ENCODE measurements at regions not wholly inside any gene's neighbourhood (a gene's known extent, or its start where the extent isn't known, plus 50 kb on each side); places are given as distances from the start of the nearest gene placed in this dataset.

DNA sequence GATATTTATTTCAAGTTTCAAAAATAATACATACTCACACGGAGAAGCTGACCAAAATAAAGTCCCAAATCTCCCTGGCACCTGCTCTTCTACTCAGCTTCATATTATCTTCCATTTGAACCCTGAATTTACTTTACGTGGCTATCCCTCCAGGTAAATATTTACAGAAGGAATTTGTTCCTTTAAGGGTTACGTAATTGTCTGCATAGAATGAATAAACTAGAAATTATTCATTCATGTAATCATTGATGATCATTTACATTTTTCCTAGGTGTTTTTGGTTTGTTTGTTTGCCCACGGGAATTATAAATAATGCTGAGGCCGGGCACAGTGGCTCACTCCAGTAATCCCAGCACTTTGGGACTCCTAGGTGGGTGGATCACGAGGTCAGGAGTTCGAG, 251.2 kb downstream of the PLK2 start:
- Histone ChIP-seq H3K36me3 (ENCODE audit: insufficient read depth, low read length) (no peaks in the 10 kb centered on the region), H3K27ac (no peak overlapping the region), H3K4me3 (no peak overlapping the region), H3K9ac (ENCODE audit: insufficient read length) (no peak overlapping the region), H3K9me3 (ENCODE audit: low read depth, low read length) (no peaks in the 10 kb centered on the region)
- TF ChIP-seq POLR2AphosphoS5 (IDR thresholded peaks at IDR 0.05; ENCODE audit: borderline replicate concordance, low read depth, low read length): no peak
- TF ChIP-seq EZH2 (IDR thresholded peaks at IDR 0.05): no peak
- no peak for TF ChIP-seq FOXP2 (optimal IDR thresholded peaks at IDR 0.05; ENCODE audit: control extremely low read depth, extremely low read length, insufficient read depth)
- no peak for DNase-seq (ENCODE audit: low read depth, low spot score)

DNA sequence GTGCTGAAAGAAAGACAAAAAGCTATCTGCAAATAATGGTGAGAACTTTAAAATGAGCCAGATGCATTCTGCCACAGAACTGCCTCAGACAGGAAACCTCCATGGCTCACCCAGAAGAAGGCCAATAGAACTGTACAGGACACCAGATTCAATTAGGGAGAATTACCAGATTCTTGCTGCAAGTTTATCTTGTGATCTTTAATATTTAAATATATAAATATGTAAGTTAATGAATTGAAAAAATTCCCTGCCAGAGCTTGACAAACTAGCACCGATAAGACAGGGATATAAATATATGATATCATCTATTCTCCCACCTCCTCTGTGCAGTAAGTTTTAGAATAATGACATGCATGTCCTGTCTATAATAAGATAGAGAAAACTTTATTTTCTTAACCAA, 252.8 kb downstream of the PLK2 start:
- DNase-seq (ENCODE audit: low read depth, low spot score): no peak
- Histone ChIP-seq H3K36me3 (ENCODE audit: insufficient read depth, low read length) (no peaks in the 10 kb centered on the region), H3K4me3 (no peak overlapping the region), H3K27ac (no peak overlapping the region), H3K9ac (ENCODE audit: insufficient read length) (no peak overlapping the region), H3K9me3 (ENCODE audit: low read depth, low read length) (no peaks in the 10 kb centered on the region)
- TF ChIP-seq POLR2AphosphoS5 (IDR thresholded peaks at IDR 0.05; ENCODE audit: borderline replicate concordance, low read depth, low read length) (no peak), FOXP2 (optimal IDR thresholded peaks at IDR 0.05; ENCODE audit: control extremely low read depth, extremely low read length, insufficient read depth) (no peak), EZH2 (IDR thresholded peaks at IDR 0.05) (no peak)

DNA sequence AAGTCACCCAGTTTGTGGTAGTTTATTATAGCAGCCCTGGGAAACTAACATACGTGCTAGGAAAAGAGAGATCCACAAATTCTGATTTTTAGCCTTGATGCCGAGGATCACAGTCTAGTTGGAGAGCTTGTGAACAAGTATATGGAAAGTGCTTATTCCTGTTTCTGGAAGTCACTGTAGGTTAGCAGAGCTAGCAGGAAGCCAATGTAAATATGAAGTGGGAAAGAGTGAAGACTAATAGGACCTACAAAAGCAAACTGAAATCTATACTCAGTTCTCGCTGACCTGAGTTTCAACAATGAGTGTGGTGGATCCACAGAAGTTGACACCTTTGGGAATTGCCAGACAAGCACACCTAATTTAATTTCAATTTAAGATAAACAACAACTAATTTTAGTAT, 254.9 kb downstream of the PLK2 start:
- DNase-seq (ENCODE audit: low read depth, low spot score): no peak
- no peaks in the 10 kb centered on the region for H3K36me3 ChIP-seq (ENCODE audit: insufficient read depth, low read length)
- H3K4me3 ChIP-seq: no peak overlapping the region
- H3K9ac ChIP-seq (ENCODE audit: insufficient read length): no peak overlapping the region
- H3K9me3 ChIP-seq (ENCODE audit: low read depth, low read length): no peaks in the 10 kb centered on the region
- TF ChIP-seq FOXP2 (optimal IDR thresholded peaks at IDR 0.05; ENCODE audit: control extremely low read depth, extremely low read length, insufficient read depth) (no peak), POLR2AphosphoS5 (IDR thresholded peaks at IDR 0.05; ENCODE audit: borderline replicate concordance, low read depth, low read length) (no peak), EZH2 (IDR thresholded peaks at IDR 0.05) (no peak)
- H3K27ac ChIP-seq: no peak overlapping the region

DNA sequence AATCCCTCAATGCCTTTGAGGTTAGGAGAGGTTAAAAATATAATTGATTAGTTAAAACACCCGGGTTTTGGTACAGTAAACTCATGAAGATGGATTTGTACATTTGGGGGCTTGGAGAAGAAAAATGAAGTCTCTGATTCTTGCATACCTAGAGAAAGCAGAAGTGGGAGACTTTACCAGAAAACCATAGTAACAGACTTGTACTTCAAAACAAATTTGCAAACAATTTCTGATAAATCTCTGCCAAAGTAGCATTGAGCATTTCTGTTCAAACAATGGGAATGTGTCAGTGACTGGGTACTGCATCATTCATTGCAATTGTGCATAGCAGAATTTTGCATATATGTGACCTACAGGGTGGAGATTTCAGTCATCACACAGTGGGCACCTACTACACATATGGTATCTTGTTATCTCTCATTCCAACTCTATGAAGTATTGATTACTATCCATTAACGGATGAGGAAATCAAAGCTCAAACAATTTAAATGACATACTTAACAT, 256.9 kb downstream of the PLK2 start:
- no peak for TF ChIP-seq FOXP2 (optimal IDR thresholded peaks at IDR 0.05; ENCODE audit: control extremely low read depth, extremely low read length, insufficient read depth)
- no peak for TF ChIP-seq POLR2AphosphoS5 (IDR thresholded peaks at IDR 0.05; ENCODE audit: borderline replicate concordance, low read depth, low read length)
- TF ChIP-seq EZH2 (IDR thresholded peaks at IDR 0.05): no peak
- H3K4me3 ChIP-seq: no peak overlapping the region
- no peaks in the 10 kb centered on the region for H3K9me3 ChIP-seq (ENCODE audit: low read depth, low read length)

DNA sequence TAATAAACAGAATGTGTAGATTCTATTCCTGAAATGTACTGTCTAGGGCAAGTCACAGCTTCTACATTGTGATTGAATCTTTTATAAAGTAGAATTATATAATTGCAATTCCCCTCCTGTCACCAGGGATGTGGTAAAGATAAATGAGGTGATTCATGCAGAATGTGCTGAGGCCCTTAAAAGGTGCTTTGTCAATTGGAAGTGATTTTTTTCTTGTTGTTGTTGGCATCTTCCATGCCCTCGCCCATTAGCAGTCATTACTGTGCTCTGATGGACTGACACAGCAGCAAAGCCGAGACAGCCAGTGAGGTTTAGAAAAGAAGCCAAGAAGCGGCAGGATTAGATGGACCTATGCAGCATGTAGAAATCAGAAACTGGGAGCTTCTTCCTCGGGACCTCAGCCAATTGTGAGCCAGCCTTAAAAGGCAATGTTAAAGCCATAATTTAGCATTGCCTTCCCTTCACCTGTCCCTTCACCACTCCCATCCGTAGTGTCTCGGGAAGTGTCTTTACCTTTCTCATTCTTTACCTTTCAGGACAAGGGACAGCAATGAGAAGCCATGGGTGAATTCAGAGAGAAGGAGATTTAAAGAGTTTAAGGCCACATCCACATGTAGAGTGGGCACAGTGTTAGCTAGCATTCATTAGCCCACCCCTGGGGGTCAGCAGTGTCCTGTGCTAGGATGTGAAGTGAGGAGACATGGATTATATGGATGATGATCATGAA, 257.8 kb downstream of the PLK2 start:
- no peak for DNase-seq (ENCODE audit: low read depth, low spot score)

More for the DNA sequence above, 256.9 kb downstream of the PLK2 start:
- Histone ChIP-seq H3K27ac (no peak overlapping the region), H3K9ac (ENCODE audit: insufficient read length) (no peak overlapping the region), H3K36me3 (ENCODE audit: insufficient read depth, low read length) (no peaks in the 10 kb centered on the region)
- DNase-seq (ENCODE audit: low read depth, low spot score): no peak

DNA sequence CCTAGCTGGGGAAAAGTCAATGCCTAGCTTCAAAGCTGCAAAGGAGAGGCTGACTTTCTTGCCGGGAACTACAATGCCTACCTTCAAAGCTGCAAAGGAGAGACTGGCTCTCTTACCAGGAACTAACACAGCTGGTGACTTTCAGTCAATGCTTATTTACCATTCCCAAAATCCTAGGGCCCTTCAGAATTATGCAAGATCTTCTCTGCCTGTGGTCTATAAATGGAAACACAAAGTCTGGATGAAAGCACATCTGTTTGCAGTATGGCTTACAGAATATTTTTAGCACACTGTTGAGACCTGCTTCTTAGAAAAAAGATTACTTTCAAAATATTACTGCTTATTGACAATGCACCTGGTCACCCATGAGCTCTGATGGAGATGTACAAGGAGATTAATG, 259.4 kb downstream of the PLK2 start:
- Histone ChIP-seq H3K27ac (no peak overlapping the region), H3K9me3 (ENCODE audit: low read depth, low read length) (no peaks in the 10 kb centered on the region), H3K4me3 (no peak overlapping the region), H3K9ac (ENCODE audit: insufficient read length) (no peak overlapping the region), H3K36me3 (ENCODE audit: insufficient read depth, low read length) (no peaks in the 10 kb centered on the region)
- TF ChIP-seq FOXP2 (optimal IDR thresholded peaks at IDR 0.05; ENCODE audit: control extremely low read depth, extremely low read length, insufficient read depth): no peak
- no peak for TF ChIP-seq POLR2AphosphoS5 (IDR thresholded peaks at IDR 0.05; ENCODE audit: borderline replicate concordance, low read depth, low read length)
- no peak for TF ChIP-seq EZH2 (IDR thresholded peaks at IDR 0.05)
- DNase-seq (ENCODE audit: low read depth, low spot score): no peak

More for the DNA sequence above, 257.8 kb downstream of the PLK2 start:
- H3K4me3 ChIP-seq: no peak overlapping the region
- no peaks in the 10 kb centered on the region for H3K36me3 ChIP-seq (ENCODE audit: insufficient read depth, low read length)
- H3K27ac ChIP-seq: no peak overlapping the region
- no peaks in the 10 kb centered on the region for H3K9me3 ChIP-seq (ENCODE audit: low read depth, low read length)
- no peak for TF ChIP-seq FOXP2 (optimal IDR thresholded peaks at IDR 0.05; ENCODE audit: control extremely low read depth, extremely low read length, insufficient read depth)
- H3K9ac ChIP-seq (ENCODE audit: insufficient read length): no peak overlapping the region

DNA sequence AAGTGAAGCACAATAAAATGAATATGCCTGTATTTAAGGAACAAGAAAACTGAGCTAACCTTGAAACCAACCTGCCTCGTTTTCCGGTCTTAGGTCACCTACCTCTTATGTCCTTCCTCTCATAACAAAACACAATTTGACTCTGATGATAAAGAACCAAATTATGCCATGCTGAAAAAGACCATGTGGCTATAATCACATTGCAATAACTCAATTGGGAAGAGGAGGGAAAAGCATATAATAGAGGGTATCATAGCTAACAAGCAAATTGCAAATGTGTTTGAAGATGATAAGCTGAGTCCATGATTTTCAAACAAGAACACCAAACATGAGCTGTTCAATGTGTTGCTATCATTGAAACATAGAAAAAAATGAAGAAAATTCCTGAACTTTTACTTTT, 260.8 kb downstream of the PLK2 start:
- TF ChIP-seq POLR2AphosphoS5 (IDR thresholded peaks at IDR 0.05; ENCODE audit: borderline replicate concordance, low read depth, low read length) (no peak), FOXP2 (optimal IDR thresholded peaks at IDR 0.05; ENCODE audit: control extremely low read depth, extremely low read length, insufficient read depth) (no peak), EZH2 (IDR thresholded peaks at IDR 0.05) (no peak)
- no peak overlapping the region for H3K27ac ChIP-seq
- no peaks in the 10 kb centered on the region for H3K9me3 ChIP-seq (ENCODE audit: low read depth, low read length)
- no peak overlapping the region for H3K4me3 ChIP-seq
- DNase-seq (ENCODE audit: low read depth, low spot score): no peak
- H3K9ac ChIP-seq (ENCODE audit: insufficient read length): no peak overlapping the region
- H3K36me3 ChIP-seq (ENCODE audit: insufficient read depth, low read length): no peaks in the 10 kb centered on the region

DNA sequence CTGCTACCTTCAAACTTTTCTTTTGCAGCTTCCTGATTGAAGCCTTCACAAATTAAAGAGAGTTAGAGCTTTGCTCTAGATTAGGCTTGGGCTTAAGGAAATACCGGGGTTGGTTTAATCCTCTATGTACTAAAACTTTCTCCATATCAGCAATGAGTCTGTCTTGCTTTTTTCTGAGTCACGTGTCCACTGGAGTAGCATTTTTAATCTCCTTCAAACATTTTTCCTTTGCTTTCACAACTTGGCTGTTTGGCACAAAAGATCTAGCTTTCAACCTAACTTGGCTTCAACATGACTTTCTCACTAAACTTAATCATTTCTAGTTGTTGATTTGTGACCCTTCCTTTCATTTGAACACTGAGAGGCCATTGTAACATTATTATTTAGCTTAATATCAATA, 261.6 kb downstream of the PLK2 start:
- TF ChIP-seq EZH2 (IDR thresholded peaks at IDR 0.05) (no peak), FOXP2 (optimal IDR thresholded peaks at IDR 0.05; ENCODE audit: control extremely low read depth, extremely low read length, insufficient read depth) (no peak), POLR2AphosphoS5 (IDR thresholded peaks at IDR 0.05; ENCODE audit: borderline replicate concordance, low read depth, low read length) (no peak)
- Histone ChIP-seq H3K36me3 (ENCODE audit: insufficient read depth, low read length) (no peaks in the 10 kb centered on the region), H3K9ac (ENCODE audit: insufficient read length) (no peak overlapping the region), H3K27ac (no peak overlapping the region), H3K4me3 (no peak overlapping the region), H3K9me3 (ENCODE audit: low read depth, low read length) (no peaks in the 10 kb centered on the region)
- no peak for DNase-seq (ENCODE audit: low read depth, low spot score)

DNA sequence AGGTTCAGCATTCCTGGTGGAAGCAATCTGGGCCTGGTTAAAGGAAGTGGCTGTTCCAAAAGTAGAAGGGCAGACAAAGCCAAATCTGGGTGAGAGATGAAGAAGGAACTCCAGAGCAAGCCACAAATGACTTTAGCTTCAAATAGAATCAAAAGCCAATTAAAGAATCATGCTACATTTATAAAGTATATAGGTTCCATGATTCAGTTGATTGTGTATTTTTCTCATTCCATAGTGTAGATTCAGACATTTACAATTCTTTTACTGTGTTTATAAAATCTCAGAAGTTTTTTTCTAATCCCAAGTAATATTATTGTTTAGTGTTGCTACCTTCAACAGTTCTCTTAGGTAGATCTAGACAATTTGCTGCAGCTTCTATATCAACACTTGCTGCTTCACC, 262.0 kb downstream of the PLK2 start:
- Histone ChIP-seq H3K27ac (no peak overlapping the region), H3K9me3 (ENCODE audit: low read depth, low read length) (no peaks in the 10 kb centered on the region), H3K9ac (ENCODE audit: insufficient read length) (no peak overlapping the region), H3K36me3 (ENCODE audit: insufficient read depth, low read length) (no peaks in the 10 kb centered on the region), H3K4me3 (no peak overlapping the region)
- no peak for DNase-seq (ENCODE audit: low read depth, low spot score)
- no peak for TF ChIP-seq EZH2 (IDR thresholded peaks at IDR 0.05)
- no peak for TF ChIP-seq POLR2AphosphoS5 (IDR thresholded peaks at IDR 0.05; ENCODE audit: borderline replicate concordance, low read depth, low read length)
- no peak for TF ChIP-seq FOXP2 (optimal IDR thresholded peaks at IDR 0.05; ENCODE audit: control extremely low read depth, extremely low read length, insufficient read depth)

Measured in SK-N-MC (cell line).